ENCODE measurements at regions not wholly inside any gene's neighbourhood (a gene's known extent, or its start where the extent isn't known, plus 50 kb on each side); places are given as distances from the start of the nearest gene placed in this dataset.
"Not testable (repeated sequence)": the region's sequence is repeated elsewhere in the genome, so short reads cannot be mapped to it uniquely, and the experiment has no call there.

GRCh38 chr4:31375936-31376335 is 655.8 kb downstream of the PCDH7 start:
- peak; percentile 75 for DNase-seq

GRCh38 chr4:31379364-31379763 is 659.2 kb downstream of the PCDH7 start:
- no peak for DNase-seq

GRCh38 chr4:31383767-31384166 is 663.6 kb downstream of the PCDH7 start:
- no peak for DNase-seq

DNA sequence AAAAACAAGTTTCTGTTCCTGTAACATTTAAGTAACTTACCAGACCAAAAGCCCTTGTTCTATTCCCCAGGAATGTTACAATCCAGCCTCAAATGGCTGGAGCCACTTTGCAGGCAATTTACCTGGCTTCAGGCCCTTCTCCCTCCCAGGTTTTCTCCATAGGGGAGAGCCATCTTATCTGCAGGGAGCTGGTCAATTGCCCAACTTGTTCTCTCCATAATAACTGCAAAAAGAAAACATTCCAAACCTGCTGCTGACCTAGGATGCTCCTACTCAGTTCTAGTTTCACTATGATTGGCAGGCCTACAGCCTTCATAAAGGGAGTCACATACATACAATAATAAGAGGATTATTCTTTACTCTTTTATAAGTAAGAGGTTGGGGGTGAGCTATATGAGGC is 670.7 kb downstream of the PCDH7 start:
- DNase-seq = no peak

DNA sequence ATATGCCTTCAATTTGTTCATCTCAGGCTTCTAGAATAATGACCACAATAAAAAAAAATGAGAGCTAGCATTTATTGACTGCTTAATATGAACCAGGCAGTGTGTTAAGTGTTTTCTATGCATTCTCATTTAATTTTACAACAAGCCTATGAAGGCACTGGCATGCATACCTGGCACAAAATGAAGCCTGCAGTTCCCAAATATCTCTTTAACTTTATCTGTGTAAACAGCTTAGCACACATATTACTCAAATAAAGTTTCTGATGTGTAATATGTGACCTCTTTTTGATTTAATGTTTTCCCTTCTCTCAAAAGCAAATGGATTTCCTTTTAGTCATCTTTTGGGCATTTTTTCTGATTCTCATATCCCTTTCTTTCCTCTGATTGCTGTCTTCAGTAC is 671.8 kb downstream of the PCDH7 start:
- no peak for DNase-seq

DNA sequence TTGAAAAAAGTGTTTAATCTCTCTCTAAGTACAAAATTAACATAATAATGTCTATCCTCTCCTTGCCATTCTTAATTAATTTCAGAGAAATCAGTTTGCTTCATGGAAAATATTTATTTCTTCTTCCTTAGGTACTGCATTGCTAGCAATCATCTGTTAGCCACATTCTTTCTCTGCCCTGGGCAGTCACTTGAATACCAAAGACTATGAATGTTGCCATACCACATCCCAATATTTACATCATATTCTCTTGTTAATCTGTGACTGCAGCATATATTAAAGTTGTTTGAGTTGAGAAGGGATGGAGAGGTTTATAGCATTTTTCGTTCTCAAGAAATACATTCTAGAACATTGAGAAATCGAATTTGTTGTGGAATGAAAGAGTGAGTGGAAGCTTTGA is 672.8 kb downstream of the PCDH7 start:
- no peak for DNase-seq

DNA sequence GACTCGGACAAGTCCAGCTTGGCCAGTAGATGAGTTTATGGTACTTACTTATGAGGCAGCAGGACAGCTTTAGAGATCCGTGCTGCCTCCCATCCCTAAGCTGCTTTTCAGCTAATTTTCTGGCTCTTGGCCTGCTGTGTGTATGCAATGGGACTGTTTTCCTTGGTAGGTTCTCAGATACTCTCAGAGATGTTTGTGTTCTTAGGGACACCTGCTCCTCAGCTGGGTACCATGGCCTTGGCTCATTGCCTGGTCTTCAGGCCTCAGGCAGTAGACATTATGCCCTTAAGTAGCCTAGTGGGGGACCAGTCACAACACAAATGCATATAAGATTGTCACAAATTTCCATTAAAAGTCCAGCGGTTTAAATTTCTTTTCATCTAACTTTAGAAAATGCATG is 688.0 kb downstream of the PCDH7 start:
- DNase-seq = no peak

DNA sequence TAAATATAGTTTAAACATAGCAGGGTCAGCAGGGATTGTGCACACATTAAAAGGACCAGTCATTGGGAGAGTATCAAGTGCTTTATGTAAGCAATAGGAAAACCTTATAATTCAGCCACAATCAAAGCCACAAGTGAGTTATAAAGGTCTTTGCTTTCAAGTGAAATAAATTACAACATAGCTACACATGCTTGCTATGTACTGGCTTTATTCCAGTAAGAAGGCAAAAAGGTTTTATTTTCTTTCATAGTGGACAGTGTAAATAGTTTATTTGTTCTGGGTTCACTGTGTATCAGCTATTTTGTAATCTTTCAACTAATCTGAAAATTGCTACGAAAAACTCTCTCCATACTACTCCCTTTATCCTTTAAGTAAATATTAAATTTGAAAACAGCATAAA is 691.4 kb downstream of the PCDH7 start:
- no peak for DNase-seq

DNA sequence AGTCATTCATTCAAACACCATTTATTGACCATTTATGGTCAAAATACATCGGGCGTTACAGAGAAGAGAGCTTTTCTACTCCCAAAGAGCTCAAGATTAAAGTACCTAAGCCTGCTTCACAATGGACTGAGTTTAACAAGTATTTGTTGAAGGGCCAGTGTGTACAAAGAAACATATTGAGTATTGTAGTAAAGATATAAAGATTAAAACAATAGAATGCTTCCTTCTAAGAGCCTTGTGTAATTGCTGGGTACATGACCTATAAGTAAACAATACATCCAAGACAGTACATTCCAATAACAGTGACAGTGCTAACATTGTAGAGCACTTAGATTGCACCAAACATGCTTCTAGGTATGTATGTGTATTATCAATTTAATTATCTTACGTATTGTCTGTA is 695.5 kb downstream of the PCDH7 start:
- no peak for DNase-seq

DNA sequence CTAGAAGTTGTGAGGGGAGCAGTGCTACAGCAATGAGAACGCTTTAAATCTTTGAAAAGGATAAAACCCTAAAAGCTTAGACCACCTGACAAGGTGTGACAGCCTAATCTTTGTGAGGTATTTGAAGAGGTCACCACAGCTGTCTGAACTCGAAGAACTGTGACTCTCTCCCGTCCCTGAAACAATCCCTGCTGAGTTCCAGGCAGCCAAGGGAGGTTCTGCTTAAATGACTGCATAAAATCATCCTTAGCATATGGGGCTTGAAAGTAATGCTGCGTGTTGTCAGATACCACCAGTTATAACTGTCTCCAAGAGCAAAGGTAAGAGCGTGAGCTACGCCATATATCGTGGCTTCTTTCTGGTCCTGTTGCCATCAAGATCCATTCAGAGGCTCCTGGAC is 696.3 kb downstream of the PCDH7 start:
- no peak for DNase-seq

GRCh38 chr4:31417040-31417439 is 696.9 kb downstream of the PCDH7 start:
- DNase-seq = no peak

- DNase-seq = no peak
Measured at GRCh38 chr4:31422006-31422405, 701.8 kb downstream of the PCDH7 start.

DNA sequence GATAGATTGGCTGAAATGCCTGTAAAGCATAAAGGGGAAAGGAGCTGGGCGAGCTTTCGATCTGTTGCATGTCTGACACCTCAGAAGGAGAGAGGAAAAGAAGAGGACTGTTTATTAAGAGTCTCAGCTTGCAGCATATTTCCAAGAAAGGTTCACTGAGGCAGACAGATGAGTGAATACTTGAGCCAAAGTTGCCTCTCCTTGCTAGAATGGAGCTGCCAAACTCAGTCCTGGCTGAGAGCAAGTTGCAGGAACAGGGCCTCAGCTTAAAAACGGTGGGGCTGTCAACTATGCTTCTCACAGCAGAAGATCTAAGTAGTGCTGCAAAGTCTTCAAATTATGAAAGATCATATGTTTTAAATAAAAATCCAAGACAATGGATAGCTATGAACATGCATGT is 707.5 kb downstream of the PCDH7 start:
- DNase-seq = no peak

GRCh38 chr4:31442236-31442635 is 722.1 kb downstream of the PCDH7 start:
- no peak for DNase-seq

DNA sequence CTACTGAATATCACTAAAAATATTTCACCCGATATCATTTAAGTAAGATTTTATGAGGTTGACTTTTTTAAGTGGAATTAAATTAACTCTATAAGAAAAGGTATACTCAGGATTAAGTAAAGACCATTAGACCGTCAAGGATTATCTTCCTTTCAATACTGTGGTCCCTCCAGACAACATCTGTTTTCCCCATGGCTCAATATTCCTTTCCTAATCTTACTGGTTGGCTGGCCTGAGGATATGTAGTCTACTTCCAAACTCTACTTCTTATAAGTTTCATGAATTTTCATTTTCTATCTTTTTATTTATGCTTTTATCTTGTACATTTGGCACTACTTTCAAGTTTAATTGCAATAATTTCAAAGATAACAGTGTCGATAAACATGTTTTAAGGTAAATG is 725.4 kb downstream of the PCDH7 start:
- no peak for DNase-seq

- no peak for DNase-seq
Measured at GRCh38 chr4:31455612-31456011, 735.4 kb downstream of the PCDH7 start.

DNA sequence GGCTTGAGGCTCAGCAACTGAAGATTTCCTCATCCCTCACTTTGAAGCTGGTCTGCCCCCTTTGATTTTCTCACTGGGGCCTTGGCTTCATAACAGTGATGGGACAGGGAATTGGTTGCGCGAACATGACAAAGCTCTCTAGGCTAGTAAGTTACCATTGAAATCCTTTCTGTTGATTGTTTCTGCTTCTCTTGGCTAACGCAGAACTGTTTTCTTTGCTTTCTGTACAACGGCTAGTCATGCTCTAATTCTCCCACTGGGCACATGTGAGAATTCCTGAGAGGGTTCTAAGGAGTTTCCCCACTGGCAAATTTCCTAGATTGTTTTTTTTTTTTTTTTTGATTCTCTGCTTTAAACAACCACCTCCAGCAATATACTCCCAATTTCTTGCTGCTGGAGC is 738.6 kb downstream of the PCDH7 start:
- no peak for DNase-seq

- no peak for DNase-seq
Measured at GRCh38 chr4:31461421-31461820, 741.3 kb downstream of the PCDH7 start.

DNA sequence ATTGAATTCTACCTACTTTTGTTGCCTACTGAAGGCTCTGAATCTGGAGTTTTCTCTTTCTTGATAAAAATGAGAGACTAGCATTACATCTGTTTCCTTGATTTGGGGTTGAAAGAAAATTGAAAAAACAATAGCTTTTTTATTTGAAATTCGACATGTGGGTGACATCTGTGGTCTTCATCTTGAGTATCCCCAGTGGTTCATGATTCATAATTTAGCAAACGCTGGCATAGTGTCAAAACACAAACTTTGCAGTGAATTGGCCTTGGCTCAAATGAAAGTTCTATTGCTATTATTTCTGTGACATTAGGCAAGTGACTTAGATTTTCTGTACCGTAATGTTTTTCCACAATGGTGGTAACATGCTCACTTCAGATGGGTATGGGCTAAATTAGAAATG is 747.6 kb downstream of the PCDH7 start:
- peak; percentile 88 for DNase-seq

DNA sequence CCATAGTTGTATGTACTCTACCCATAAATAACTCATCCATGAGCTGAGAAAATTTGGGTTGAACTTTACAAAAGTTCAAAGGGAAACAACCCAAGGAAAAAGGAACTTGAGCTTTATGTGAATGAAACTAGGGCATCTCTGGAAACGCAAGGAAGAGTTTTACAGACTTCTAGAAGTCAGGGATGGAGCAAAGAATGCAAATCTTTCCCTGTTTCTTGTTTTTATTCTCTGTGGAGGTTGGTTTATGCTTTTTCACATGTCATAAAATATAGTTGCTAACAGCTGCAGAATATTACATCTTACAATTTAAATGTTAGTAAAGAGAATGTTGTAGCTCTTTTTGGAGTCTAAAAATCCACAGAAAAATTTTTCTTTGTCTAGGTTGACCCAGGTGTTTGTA is 754.1 kb downstream of the PCDH7 start:
- peak; percentile 10 for DNase-seq

DNA sequence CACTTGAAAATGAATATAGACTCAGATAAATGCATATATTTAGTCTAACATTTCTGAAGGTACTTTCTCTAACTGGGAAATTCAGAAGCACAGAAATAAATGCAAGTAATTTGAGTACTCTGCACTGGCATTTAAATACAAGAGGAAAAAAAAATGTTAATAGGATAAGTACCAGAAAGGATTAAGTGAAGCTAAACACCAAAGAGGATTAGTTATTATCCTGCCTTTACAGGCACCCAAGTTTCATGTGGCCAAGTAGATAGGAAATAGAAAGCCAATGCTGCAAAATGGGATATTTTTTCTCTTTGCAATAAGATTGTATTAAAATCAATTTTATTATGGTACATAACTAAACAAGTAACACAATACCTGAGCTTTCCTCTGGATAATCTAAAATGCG is 762.5 kb downstream of the PCDH7 start:
- DNase-seq = no peak

DNA sequence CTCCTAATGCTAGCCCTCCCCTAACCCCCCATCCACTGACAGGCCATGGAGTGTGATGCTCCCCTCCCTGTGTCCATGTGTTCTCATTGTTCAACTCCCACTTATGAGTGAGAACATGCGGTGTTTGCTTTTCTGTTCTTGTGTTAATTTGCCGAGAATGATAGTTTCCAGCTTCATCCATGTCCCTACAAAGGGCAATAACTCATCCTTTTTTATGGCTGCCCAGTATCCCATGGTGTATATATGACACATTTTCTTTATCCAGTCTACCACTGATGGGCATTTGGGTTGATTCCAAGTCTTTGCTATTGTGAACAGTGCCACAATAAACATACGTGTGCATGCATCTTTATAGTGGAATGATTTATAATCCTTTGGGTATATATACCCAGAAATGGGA is 779.0 kb downstream of the PCDH7 start:
- not testable (repeated sequence) for DNase-seq

DNA sequence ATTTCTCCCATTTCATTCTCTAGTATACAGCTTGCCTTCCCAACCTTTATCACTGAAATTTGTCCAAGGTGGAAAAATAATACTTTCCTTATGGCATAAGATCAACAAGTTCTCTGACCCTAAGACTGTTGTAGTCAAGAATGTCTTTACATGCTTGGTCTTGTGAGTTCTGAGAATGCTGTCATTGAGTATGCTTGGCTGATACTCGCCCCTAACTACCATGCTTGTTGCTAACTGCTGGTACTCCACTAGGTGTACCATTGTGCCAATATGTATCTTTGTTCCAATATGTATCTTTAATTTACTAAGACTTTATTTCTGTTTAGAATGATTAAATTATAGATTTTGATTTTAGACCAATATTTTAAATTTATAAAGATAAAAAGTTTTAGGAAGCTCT is 796.4 kb downstream of the PCDH7 start:
- DNase-seq = no peak

DNA sequence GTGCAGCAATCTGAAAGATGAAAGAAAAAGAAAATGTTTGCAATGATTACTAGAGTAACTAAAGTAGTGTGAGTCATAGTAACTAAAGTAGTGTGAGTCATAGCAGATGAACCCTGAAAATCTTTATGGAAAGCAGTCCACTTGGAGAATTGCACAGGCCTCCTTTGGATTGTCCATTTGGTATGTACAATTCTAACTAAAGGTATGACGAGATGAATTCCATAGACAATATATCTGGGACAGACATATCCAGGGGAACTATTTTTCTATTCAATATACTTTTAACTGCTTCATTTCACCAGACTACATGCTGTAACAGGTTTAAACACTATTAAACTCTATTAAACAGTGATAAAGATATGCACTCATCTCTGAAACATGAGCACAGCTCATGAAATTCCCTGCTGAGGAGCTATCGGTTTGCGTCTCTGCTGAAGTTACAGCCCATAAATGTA is 798.7 kb downstream of the PCDH7 start:
- no peak for DNase-seq

- DNase-seq = no peak
Measured at GRCh38 chr4:31530555-31530954, 810.4 kb downstream of the PCDH7 start.

DNA sequence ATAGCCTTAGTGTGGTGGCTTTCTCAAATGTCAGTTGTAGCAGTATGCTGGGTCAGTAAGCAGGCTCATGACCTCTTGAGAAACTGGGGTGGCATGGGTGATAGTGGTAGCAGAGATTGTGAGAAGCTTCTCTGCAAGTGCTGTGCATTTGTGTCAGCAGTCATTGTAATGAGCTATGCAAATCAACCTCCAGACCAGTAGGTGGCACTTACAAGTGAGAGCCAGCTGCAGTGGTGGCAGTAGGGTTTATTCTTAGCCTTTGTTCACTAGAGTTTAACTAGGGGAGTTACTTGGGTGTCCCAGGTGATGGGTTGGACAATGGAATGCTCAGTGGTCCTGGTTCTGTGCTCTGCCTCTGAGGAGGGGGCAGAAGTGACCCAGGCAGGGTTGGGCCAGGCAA is 818.7 kb downstream of the PCDH7 start:
- no peak for DNase-seq

Data from skin of body (tissue), 1 donor.